Lower leg skin (tissue), 3 donors: ENCODE measurements at regions not wholly inside any gene's neighbourhood (a gene's known extent, or its start where the extent isn't known, plus 50 kb on each side); places are given as distances from the start of the nearest gene placed in this dataset.

ENCODE experiments used
- POLR2A ChIP-seq, 2 donors: fragments of 450-650 bp; IDR thresholded peaks; one replicate each; pipeline ENCODE4 v1.6.1; 2016 to 2017; ENCODE audit warnings: antibody characterized with exemption in 2 of 2, mild to moderate bottlenecking in 1 of 2, moderate library complexity in 1 of 2
- TF ChIP-seq, protein P1 (sequence below), 3 donors: fragments of 450-650 bp; IDR thresholded peaks; one replicate each; pipeline ENCODE4 v1.5.1; 2016; ENCODE audit warnings: antibody characterized with exemption in 3 of 3, mild to moderate bottlenecking in 3 of 3, moderate library complexity in 2 of 3

DNA sequence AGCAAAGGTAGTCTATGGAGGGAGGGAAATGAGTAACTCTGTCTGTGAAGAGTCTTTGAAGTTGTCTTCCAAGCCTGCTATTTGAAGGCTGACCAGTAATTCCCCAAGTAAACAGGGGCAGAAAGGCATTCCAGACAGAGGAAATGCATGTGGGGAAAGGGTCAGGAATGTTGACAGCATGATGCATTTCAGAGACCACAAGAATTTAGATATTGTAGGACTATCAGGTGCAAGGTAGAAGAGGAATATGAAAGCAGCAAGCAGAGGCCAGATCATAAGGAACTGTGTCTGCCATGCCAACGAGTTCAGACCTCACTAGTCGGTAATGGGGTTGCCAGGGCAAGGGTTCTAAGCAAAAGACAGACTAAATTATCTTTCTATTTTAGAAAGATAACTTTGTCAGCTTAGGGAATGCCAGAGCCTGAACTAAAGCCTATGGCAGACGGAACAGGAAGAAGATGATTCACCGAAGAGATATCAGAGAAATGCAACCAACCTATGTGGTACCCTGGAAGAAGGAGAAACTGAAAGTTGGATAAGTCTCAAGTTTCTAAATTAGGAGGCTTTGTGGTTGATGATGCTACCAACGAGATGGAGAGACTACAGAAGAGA is 327.0 kb upstream of the RORA start:
- TF ChIP-seq, protein P1, sequence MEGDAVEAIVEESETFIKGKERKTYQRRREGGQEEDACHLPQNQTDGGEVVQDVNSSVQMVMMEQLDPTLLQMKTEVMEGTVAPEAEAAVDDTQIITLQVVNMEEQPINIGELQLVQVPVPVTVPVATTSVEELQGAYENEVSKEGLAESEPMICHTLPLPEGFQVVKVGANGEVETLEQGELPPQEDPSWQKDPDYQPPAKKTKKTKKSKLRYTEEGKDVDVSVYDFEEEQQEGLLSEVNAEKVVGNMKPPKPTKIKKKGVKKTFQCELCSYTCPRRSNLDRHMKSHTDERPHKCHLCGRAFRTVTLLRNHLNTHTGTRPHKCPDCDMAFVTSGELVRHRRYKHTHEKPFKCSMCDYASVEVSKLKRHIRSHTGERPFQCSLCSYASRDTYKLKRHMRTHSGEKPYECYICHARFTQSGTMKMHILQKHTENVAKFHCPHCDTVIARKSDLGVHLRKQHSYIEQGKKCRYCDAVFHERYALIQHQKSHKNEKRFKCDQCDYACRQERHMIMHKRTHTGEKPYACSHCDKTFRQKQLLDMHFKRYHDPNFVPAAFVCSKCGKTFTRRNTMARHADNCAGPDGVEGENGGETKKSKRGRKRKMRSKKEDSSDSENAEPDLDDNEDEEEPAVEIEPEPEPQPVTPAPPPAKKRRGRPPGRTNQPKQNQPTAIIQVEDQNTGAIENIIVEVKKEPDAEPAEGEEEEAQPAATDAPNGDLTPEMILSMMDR (IDR thresholded peaks at IDR 0.05) = no peak
- TF ChIP-seq POLR2A (IDR thresholded peaks at IDR 0.05) = no peak
